ENCODE measurements at regions not wholly inside any gene's neighbourhood (a gene's known extent, or its start where the extent isn't known, plus 50 kb on each side); places are given as distances from the start of the nearest gene placed in this dataset.
A peak's percentile ranks its signal among the peaks of the same experiment; 100 is the strongest.

DNA sequence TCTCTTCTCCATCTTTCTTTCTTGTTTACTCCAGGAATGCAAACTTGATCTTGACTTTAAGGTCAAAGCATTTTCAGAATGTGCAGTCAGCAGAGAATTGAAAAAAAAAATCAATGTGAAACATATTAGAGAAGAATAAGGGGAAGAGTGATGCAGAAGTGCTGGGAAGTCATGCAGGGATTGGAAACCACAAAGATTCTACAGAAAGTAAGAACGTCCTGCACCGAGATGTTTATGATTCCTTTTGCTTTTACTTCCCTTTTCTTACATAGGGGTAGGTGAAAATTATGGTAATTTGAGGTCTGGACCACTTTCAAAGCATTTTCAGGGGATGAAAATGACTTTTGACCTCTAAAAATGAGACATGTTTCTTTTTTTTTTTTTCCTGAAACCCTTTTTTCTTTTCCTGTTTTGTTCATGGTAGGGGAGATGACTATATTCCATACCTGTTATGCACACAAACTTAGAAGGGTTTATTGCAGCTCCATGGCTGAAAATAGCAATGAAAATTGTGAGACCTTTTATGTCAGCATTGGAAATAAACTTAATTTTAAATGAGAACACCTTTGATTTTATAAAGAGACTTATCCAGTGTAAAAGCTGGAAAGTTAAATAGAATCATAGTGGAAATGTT is 623.5 kb upstream of the TBL1XR1 start:
- H3K4me3 ChIP-seq (ENCODE audit: low read depth, low read length) = no peak overlapping the region
- TF ChIP-seq, protein P1, sequence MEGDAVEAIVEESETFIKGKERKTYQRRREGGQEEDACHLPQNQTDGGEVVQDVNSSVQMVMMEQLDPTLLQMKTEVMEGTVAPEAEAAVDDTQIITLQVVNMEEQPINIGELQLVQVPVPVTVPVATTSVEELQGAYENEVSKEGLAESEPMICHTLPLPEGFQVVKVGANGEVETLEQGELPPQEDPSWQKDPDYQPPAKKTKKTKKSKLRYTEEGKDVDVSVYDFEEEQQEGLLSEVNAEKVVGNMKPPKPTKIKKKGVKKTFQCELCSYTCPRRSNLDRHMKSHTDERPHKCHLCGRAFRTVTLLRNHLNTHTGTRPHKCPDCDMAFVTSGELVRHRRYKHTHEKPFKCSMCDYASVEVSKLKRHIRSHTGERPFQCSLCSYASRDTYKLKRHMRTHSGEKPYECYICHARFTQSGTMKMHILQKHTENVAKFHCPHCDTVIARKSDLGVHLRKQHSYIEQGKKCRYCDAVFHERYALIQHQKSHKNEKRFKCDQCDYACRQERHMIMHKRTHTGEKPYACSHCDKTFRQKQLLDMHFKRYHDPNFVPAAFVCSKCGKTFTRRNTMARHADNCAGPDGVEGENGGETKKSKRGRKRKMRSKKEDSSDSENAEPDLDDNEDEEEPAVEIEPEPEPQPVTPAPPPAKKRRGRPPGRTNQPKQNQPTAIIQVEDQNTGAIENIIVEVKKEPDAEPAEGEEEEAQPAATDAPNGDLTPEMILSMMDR (conservative IDR thresholded peaks at IDR 0.05; ENCODE audit: low read depth, low read length) = no peak
- peak; percentile 99 for DNase-seq (ENCODE audit: low read depth)

DNA sequence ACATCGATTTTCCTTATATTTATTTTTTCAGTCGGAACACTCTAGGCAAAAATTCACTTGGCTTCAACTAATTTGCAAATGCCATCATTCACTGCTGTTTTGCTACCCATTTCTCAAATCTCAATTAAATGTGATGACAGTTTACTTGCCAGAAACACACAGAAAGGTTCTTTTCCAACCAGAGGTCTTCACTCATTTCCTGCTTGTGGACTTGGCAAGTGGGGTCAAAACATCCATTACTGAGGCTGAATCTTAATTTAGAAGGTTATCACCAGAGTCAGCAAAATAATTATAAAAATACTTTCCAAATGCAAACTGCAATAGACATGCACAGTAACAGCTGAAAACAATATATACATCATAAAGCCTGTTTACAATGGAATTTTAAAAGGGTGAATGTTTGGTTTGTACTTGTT is 625.4 kb upstream of the TBL1XR1 start:
- TF ChIP-seq, protein P1 (conservative IDR thresholded peaks at IDR 0.05; ENCODE audit: low read depth, low read length) = no peak
- H3K4me3 ChIP-seq (ENCODE audit: low read depth, low read length) = no peak overlapping the region
- DNase-seq (ENCODE audit: low read depth) = no peak

GRCh38 chr3:177823701-177824189 is 626.5 kb upstream of the TBL1XR1 start:
- H3K4me3 ChIP-seq (ENCODE audit: low read depth, low read length) = no peak overlapping the region
- TF ChIP-seq, protein P1 (conservative IDR thresholded peaks at IDR 0.05; ENCODE audit: low read depth, low read length) = no peak
- no peak for DNase-seq (ENCODE audit: low read depth)

DNA sequence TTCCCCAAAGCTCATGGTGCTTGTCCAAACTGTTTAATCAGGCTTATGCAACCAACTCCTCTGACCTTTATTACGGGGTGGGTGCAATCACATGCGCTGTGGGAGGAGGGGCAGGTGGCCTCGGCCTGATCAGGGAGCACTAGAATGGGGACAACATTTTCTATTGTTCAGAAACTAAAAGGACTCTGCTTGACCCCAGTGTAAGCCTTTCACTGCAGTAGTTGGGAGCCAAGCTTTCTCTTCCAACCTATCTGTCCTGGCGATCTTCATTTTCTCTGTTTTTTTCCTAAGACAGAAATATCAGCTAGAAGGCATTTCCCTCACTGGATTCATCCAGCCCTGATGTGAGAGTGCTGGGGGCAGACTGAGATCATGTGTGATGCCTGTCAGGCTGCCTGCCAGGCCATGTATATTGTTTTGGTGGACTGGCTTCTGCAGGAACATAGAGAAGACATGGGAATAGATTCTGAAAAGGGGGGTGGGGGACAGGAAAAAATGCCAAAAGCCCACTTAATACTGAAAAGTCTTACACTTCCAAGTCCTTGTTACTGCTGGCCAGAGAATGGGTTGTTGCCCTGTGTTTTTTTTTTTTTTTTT is 627.0 kb upstream of the TBL1XR1 start:
- no peak overlapping the region for H3K4me3 ChIP-seq (ENCODE audit: low read depth, low read length)
- TF ChIP-seq, protein P1 (conservative IDR thresholded peaks at IDR 0.05; ENCODE audit: low read depth, low read length) = no peak
- DNase-seq (ENCODE audit: low read depth) = peak; percentile 89

DNA sequence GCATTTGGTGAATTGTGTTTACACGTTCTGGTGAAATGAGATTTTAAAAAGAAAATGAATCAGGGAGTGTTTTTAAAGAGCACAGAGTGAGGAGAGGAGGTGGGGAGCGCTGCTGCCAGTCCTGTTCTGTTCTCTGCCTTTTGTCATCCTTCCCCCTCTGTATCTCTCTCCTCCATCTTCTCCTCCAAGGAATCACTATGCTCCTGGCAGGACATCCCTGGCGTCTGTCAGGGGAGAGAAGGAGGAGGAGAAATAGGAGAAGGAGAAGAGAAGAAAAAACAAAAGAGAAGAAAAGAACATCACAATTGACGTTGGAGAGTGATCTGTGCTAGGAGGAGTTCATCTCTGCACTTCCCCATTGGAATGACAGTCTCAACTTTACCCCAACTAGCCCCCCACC is 627.6 kb upstream of the TBL1XR1 start:
- DNase-seq (ENCODE audit: low read depth) = no peak
- TF ChIP-seq, protein P1 (conservative IDR thresholded peaks at IDR 0.05; ENCODE audit: low read depth, low read length) = no peak
- H3K4me3 ChIP-seq (ENCODE audit: low read depth, low read length) = no peak overlapping the region

GRCh38 chr3:177826253-177826652 is 629.0 kb upstream of the TBL1XR1 start:
- DNase-seq (ENCODE audit: low read depth) = no peak
- TF ChIP-seq, protein P1 (conservative IDR thresholded peaks at IDR 0.05; ENCODE audit: low read depth, low read length) = no peak
- H3K4me3 ChIP-seq (ENCODE audit: low read depth, low read length) = no peak overlapping the region

Data from choroid plexus epithelial cell (primary cell).